Thyroid gland (tissue), 4 donors: ENCODE measurements at regions not wholly inside any gene's neighbourhood (a gene's known extent, or its start where the extent isn't known, plus 50 kb on each side); places are given as distances from the start of the nearest gene placed in this dataset.

ENCODE experiments used
- CTCF ChIP-seq, 6 experiments: fragments of 200-600 bp in 3 of 6; fragments of 450-650 bp in 3 of 6; sonication (generic) in 3 of 6; IDR thresholded peaks; one replicate each; pipeline ENCODE4 v1.5.1; 2016 to 2019; ENCODE audit warnings: antibody characterized with exemption in 6 of 6, mild to moderate bottlenecking in 2 of 6, inconsistent platforms in 1 of 6, moderate library complexity in 1 of 6
- POLR2A ChIP-seq, 2 donors: fragments of 450-650 bp; IDR thresholded peaks; one replicate each; pipeline ENCODE4 v1.6.1; 2017; ENCODE audit warnings: antibody characterized with exemption in 2 of 2, mild to moderate bottlenecking in 2 of 2, moderate library complexity in 1 of 2

- TF ChIP-seq CTCF (IDR thresholded peaks at IDR 0.05): peak; percentile 68 to 94 (median 84)
- TF ChIP-seq POLR2A (IDR thresholded peaks at IDR 0.05): no peak
Measured at GRCh38 chr15:79184465-79184892, 93.9 kb upstream of the RASGRF1 start.
